Loucy (cell line): ENCODE measurements at regions not wholly inside any gene's neighbourhood (a gene's known extent, or its start where the extent isn't known, plus 50 kb on each side); places are given as distances from the start of the nearest gene placed in this dataset.
"Not testable (repeated sequence)": the region's sequence is repeated elsewhere in the genome, so short reads cannot be mapped to it uniquely, and the experiment has no call there.

ENCODE experiments used
- H2AFZ ChIP-seq: fragments of 200-600 bp; sonication (generic); 2 replicates; pipeline ENCODE4 v1.6.0; 2016; ENCODE audit warnings: antibody characterized with exemption, mild to moderate bottlenecking, low read length, moderate library complexity
- H3F3A ChIP-seq: fragments of 200-600 bp; 2 replicates; pipeline ENCODE4 v1.6.0; 2016; ENCODE audit warnings: antibody characterized with exemption, low read depth, mild to moderate bottlenecking
- H3K27me3 ChIP-seq: fragments of 200-600 bp; sonication (generic); 2 replicates; pipeline ENCODE4 v1.6.1; 2014; ENCODE audit warnings: low read length, mild to moderate bottlenecking; ENCODE audit not compliant: insufficient read depth, poor library complexity, severe bottlenecking
- H3K36me3 ChIP-seq: fragments of 200-600 bp; sonication (generic); 2 replicates; pipeline ENCODE4 v1.6.1; 2016; ENCODE audit warnings: low read length; ENCODE audit not compliant: insufficient read depth
- H3K4me1 ChIP-seq: fragments of 200-600 bp; sonication (generic); 2 replicates; pipeline ENCODE4 v1.5.1; 2014; ENCODE audit warnings: low read length, mild to moderate bottlenecking; ENCODE audit not compliant: insufficient read depth, poor library complexity, severe bottlenecking
- H3K4me2 ChIP-seq: fragments of 200-600 bp; sonication (generic); 2 replicates; pipeline ENCODE4 v1.6.0; 2014; ENCODE audit warnings: antibody characterized with exemption, low read length, low read depth, mild to moderate bottlenecking; ENCODE audit not compliant: poor library complexity, severe bottlenecking
- H3K4me3 ChIP-seq: fragments of 200-600 bp; sonication (generic); 2 replicates; pipeline ENCODE4 v1.5.1; 2014; ENCODE audit warnings: low read length, mild to moderate bottlenecking, mixed read lengths; ENCODE audit not compliant: poor library complexity, severe bottlenecking
- H3K79me2 ChIP-seq: fragments of 200-600 bp; sonication (generic); 2 replicates; pipeline ENCODE4 v1.6.1; 2014; ENCODE audit warnings: low read length; ENCODE audit not compliant: insufficient read depth
- H3K9ac ChIP-seq: fragments of 200-600 bp; sonication (generic); 2 replicates; pipeline ENCODE4 v1.6.0; 2014; ENCODE audit warnings: mild to moderate bottlenecking, low read depth, low read length, moderate library complexity; ENCODE audit not compliant: poor library complexity, severe bottlenecking
- H3K9me2 ChIP-seq: fragments of 200-600 bp; sonication (generic); replicated peaks from 2 replicates; pipeline ENCODE4 v1.6.1; 2016; ENCODE audit warnings: low read depth, low read length, mixed read lengths
- H3K9me3 ChIP-seq: fragments of 200-600 bp; sonication (generic); 2 replicates; pipeline ENCODE4 v1.6.1; 2014; ENCODE audit warnings: mild to moderate bottlenecking, antibody characterized with exemption, low read length, low read depth; ENCODE audit not compliant: insufficient read depth
- H4K20me1 ChIP-seq: fragments of 200-600 bp; sonication (generic); 2 replicates; pipeline ENCODE4 v1.6.0; 2014; ENCODE audit warnings: antibody characterized with exemption, low read length, mild to moderate bottlenecking; ENCODE audit not compliant: insufficient read depth, poor library complexity, severe bottlenecking
- CTCF ChIP-seq: fragments of 200-600 bp; sonication (generic); conservative IDR thresholded peaks from 2 replicates; pipeline ENCODE4 v1.5.1; 2014; ENCODE audit warnings: mild to moderate bottlenecking, antibody characterized with exemption, low read length
- EZH2phosphoT487 ChIP-seq: fragments of 200-600 bp; IDR thresholded peaks from 2 replicates; pipeline ENCODE4 v1.6.1; 2018; ENCODE audit warnings: antibody characterized with exemption, mild to moderate bottlenecking, moderate library complexity, borderline replicate concordance

GRCh38 chrX:66110112-66110511 lies 53.9 kb upstream of the HEPH start:
- Histone ChIP-seq H3K4me1 (peaks cover 9% of the 10 kb centered on the region), H3K79me2 (no peaks in the 10 kb centered on the region), H3K9me2 (no peaks in the 10 kb centered on the region), H2AFZ (no peak overlapping the region), H3K36me3 (no peaks in the 10 kb centered on the region), H3F3A (no peaks in the 10 kb centered on the region), H3K9ac (no peak overlapping the region), H3K4me3 (no peak overlapping the region), H3K27me3 (no peaks in the 10 kb centered on the region), H4K20me1 (no peaks in the 10 kb centered on the region), H3K9me3 (no peaks in the 10 kb centered on the region), H3K4me2 (no peak overlapping the region)
- TF ChIP-seq EZH2phosphoT487: no peak
- TF ChIP-seq CTCF: peak; percentile 75

GRCh38 chrX:66107860-66108259 lies 56.2 kb upstream of the HEPH start:
- H3F3A ChIP-seq, H3K9ac ChIP-seq, H3K4me3 ChIP-seq, H3K9me3 ChIP-seq, H3K27me3 ChIP-seq, H3K9me2 ChIP-seq, H4K20me1 ChIP-seq, H3K4me2 ChIP-seq, H3K79me2 ChIP-seq, H2AFZ ChIP-seq, H3K4me1 ChIP-seq, H3K36me3 ChIP-seq: not testable (repeated sequence)

- H3K9me2 ChIP-seq, H3F3A ChIP-seq, H3K79me2 ChIP-seq, H3K4me1 ChIP-seq, H3K27me3 ChIP-seq, H3K9me3 ChIP-seq, H3K4me3 ChIP-seq, H4K20me1 ChIP-seq, H3K36me3 ChIP-seq, H2AFZ ChIP-seq, H3K9ac ChIP-seq, H3K4me2 ChIP-seq: not testable (repeated sequence)
Measured at GRCh38 chrX:66102398-66102797, 61.6 kb upstream of the HEPH start.

- no peak for TF ChIP-seq CTCF
- TF ChIP-seq EZH2phosphoT487: no peak
- no peaks in the 10 kb centered on the region for H3K9me3 ChIP-seq
- no peaks in the 10 kb centered on the region for H3F3A ChIP-seq
- H4K20me1 ChIP-seq: no peaks in the 10 kb centered on the region
- H3K9me2 ChIP-seq: no peaks in the 10 kb centered on the region
- no peak overlapping the region for H3K4me2 ChIP-seq
- no peaks in the 10 kb centered on the region for H3K36me3 ChIP-seq
- no peak overlapping the region for H3K9ac ChIP-seq
- no peaks in the 10 kb centered on the region for H3K4me1 ChIP-seq
- H3K4me3 ChIP-seq: no peak overlapping the region
- no peaks in the 10 kb centered on the region for H3K27me3 ChIP-seq
- H3K79me2 ChIP-seq: no peaks in the 10 kb centered on the region
- no peak overlapping the region for H2AFZ ChIP-seq
Measured at GRCh38 chrX:66098162-66098561, 58.3 kb upstream of the VSIG4 start.

- H3K9ac ChIP-seq, H3K79me2 ChIP-seq, H3K9me3 ChIP-seq, H3K27me3 ChIP-seq, H4K20me1 ChIP-seq, H3K4me3 ChIP-seq, H3K4me2 ChIP-seq, H3F3A ChIP-seq, H2AFZ ChIP-seq, H3K36me3 ChIP-seq, H3K4me1 ChIP-seq, H3K9me2 ChIP-seq: not testable (repeated sequence)
Measured at GRCh38 chrX:66096987-66097386, 57.1 kb upstream of the VSIG4 start.

GRCh38 chrX:66090004-66090403 lies 50.1 kb upstream of the VSIG4 start:
- not testable (repeated sequence) for H3K36me3 ChIP-seq, H3F3A ChIP-seq, H3K9ac ChIP-seq, H2AFZ ChIP-seq, H3K4me3 ChIP-seq, H3K9me3 ChIP-seq, H3K27me3 ChIP-seq, H4K20me1 ChIP-seq, H3K79me2 ChIP-seq, H3K4me2 ChIP-seq, H3K9me2 ChIP-seq, H3K4me1 ChIP-seq
